ENCODE measurements at regions not wholly inside any gene's neighbourhood (a gene's known extent, or its start where the extent isn't known, plus 50 kb on each side); places are given as distances from the start of the nearest gene placed in this dataset.

DNA sequence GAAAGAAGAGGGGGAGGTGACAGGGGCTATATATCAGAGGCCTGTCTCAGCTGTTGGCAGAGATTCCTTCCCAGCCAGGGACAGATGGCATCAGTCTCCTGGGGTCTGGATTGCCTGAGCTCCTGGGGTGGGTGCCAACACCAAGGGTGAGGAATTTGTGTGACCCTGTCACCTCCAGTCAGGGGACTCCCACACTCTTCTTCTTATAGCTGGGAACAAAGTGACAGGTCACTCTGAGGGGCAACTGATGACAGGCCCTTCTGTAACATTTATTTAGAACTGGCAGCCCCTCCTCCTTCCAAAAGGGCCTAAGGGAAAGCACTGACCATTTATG lies 53.7 kb upstream of the DUSP5 start:
- DNase-seq (ENCODE audit: low spot score in 2 of 2, unreplicated experiment in 2 of 2), result no peak
- Mint-ChIP-seq H3K4me1 (peaks cover 13% of the 10 kb centered on the region), H3K9me3 (peaks cover 3% of the 10 kb centered on the region), H3K4me3 (no peak overlapping the region), H3K36me3 (no peaks in the 10 kb centered on the region), H3K27me3 (ENCODE audit: low read depth) (peaks cover 2% of the 10 kb centered on the region), H3K27ac (no peak overlapping the region)
- TF ChIP-seq, protein P1, sequence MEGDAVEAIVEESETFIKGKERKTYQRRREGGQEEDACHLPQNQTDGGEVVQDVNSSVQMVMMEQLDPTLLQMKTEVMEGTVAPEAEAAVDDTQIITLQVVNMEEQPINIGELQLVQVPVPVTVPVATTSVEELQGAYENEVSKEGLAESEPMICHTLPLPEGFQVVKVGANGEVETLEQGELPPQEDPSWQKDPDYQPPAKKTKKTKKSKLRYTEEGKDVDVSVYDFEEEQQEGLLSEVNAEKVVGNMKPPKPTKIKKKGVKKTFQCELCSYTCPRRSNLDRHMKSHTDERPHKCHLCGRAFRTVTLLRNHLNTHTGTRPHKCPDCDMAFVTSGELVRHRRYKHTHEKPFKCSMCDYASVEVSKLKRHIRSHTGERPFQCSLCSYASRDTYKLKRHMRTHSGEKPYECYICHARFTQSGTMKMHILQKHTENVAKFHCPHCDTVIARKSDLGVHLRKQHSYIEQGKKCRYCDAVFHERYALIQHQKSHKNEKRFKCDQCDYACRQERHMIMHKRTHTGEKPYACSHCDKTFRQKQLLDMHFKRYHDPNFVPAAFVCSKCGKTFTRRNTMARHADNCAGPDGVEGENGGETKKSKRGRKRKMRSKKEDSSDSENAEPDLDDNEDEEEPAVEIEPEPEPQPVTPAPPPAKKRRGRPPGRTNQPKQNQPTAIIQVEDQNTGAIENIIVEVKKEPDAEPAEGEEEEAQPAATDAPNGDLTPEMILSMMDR (IDR thresholded peaks at IDR 0.05; ENCODE audit: unreplicated experiment), result no peak

DNA sequence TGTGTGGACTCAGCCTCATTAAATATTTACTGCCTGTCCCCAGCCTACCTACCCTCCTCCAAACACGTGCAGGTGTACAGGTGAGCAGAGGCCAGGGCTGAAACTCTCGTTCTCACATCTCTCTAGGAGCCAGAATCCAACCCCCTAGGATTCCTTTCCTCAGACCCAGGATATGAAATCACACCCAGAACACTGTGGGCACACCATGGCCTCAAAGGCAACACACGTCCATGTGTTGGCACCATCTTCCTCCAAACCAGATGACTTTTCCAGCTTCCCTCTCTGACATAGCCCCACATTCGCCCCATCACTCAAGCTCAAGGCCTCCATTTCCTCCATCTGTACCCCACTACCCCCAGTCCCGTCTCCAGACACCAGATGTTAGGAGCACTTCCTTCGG lies 51.8 kb upstream of the DUSP5 start:
- peaks cover 13% of the 10 kb centered on the region for H3K4me1 Mint-ChIP-seq
- no peak for DNase-seq (ENCODE audit: low spot score in 2 of 2, unreplicated experiment in 2 of 2)
- H3K27me3 Mint-ChIP-seq (ENCODE audit: low read depth), result peaks cover 4% of the 10 kb centered on the region
- H3K36me3 Mint-ChIP-seq, result no peaks in the 10 kb centered on the region
- TF ChIP-seq, protein P1 (IDR thresholded peaks at IDR 0.05; ENCODE audit: unreplicated experiment), result no peak
- no peak overlapping the region for H3K4me3 Mint-ChIP-seq
- no peak overlapping the region for H3K27ac Mint-ChIP-seq
- peaks cover 7% of the 10 kb centered on the region for H3K9me3 Mint-ChIP-seq

DNA sequence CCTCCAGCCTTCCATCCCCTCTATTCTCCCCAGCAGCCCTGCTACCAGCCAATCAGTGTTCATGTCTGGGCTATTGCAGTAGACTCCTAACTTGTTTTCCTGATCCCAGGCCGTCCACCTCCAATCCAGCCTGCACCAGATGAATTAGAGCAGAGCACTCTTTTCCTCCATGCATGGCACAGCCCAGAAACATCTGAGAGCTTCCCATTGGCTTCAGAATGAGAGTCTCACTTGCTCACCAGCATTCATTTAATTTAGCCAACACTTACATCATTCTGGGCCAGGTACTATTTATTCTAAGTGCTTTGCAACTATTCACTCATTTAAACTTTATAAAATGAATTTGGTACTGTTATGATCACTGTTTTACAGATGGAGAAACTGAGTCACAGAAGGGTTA lies 51.4 kb upstream of the DUSP5 start:
- TF ChIP-seq, protein P1 (IDR thresholded peaks at IDR 0.05; ENCODE audit: unreplicated experiment), result no peak
- peaks cover 13% of the 10 kb centered on the region for H3K4me1 Mint-ChIP-seq
- H3K36me3 Mint-ChIP-seq, result no peaks in the 10 kb centered on the region
- H3K27me3 Mint-ChIP-seq (ENCODE audit: low read depth), result peaks cover 6% of the 10 kb centered on the region
- no peak overlapping the region for H3K27ac Mint-ChIP-seq
- H3K4me3 Mint-ChIP-seq, result no peak overlapping the region
- no peak for DNase-seq (ENCODE audit: low spot score in 2 of 2, unreplicated experiment in 2 of 2)
- peaks cover 7% of the 10 kb centered on the region for H3K9me3 Mint-ChIP-seq

DNA sequence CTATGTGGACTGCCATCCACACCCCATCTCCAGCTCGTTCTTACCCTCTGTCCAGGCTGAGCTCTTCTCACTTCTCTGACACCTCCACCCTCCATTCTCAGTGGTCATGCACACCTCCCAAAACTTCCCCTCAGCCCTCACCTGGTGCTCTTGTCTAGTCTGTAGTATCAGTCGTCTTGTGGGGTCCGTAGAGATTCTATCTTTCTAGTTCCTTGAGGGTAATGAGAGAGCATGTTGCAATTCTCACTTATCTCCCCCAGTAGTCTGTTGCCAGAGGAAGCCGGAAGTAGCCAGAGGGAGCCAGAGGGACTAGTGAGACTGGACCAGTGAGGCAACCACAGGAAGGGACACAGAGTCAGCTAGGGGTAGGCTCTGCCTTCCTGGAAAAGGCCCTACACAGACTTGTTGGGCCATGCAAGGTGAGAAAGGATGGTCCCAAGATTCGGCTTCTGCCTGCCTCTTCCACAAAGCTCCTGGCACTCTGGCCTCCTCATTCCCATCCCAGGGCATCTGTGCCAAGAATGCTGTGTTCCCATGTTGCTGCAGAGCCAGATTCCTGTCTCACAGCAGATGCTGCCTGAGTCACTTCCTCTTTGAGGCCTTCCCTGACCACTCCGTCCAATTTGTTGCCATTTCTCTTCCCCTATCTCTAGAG lies 50.6 kb upstream of the DUSP5 start:
- H3K27me3 Mint-ChIP-seq (ENCODE audit: low read depth), result peaks cover 6% of the 10 kb centered on the region
- H3K9me3 Mint-ChIP-seq, result peaks cover 7% of the 10 kb centered on the region
- TF ChIP-seq, protein P1 (IDR thresholded peaks at IDR 0.05; ENCODE audit: unreplicated experiment), result no peak
- peaks cover 10% of the 10 kb centered on the region for H3K4me1 Mint-ChIP-seq
- DNase-seq (ENCODE audit: low spot score in 2 of 2, unreplicated experiment in 2 of 2), result no peak
- H3K27ac Mint-ChIP-seq, result no peak overlapping the region
- H3K36me3 Mint-ChIP-seq, result no peaks in the 10 kb centered on the region
- H3K4me3 Mint-ChIP-seq, result no peak overlapping the region

DNA sequence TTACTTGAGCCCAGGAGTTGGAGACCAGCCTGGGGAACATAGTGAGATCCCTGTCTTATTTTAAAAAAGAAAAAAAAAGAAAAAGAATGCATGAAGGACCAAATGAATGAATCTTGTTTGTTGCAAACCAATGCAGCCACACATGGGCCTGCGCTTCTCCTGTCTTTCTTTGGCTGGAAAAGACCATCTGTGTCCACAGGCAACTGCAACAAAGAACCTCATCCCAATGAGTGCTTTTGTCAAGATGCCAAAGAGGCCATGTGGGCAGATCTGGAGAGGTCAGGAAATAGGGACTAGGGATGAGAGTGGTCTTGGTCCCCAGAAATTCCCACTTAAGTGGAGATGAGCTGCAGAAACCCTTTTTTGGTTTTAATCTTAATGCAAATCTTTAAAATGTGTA lies 49.8 kb upstream of the DUSP5 start:
- peaks cover 7% of the 10 kb centered on the region for H3K9me3 Mint-ChIP-seq
- no peaks in the 10 kb centered on the region for H3K36me3 Mint-ChIP-seq

More for the DNA sequence above, 49.8 kb upstream of the DUSP5 start:
- Mint-ChIP-seq H3K27me3 (ENCODE audit: low read depth) (peaks cover 6% of the 10 kb centered on the region), H3K4me3 (no peak overlapping the region), H3K4me1 (peaks cover 6% of the 10 kb centered on the region), H3K27ac (no peak overlapping the region)
- DNase-seq (ENCODE audit: low spot score in 2 of 2, unreplicated experiment in 2 of 2), result no peak
- TF ChIP-seq, protein P1 (IDR thresholded peaks at IDR 0.05; ENCODE audit: unreplicated experiment), result no peak

Measured in mesothelial cell of epicardium (in vitro differentiated cells).